Fibroblast of mammary gland (primary cell): ENCODE measurements at regions not wholly inside any gene's neighbourhood (a gene's known extent, or its start where the extent isn't known, plus 50 kb on each side); places are given as distances from the start of the nearest gene placed in this dataset.
"Not testable (repeated sequence)": the region's sequence is repeated elsewhere in the genome, so short reads cannot be mapped to it uniquely, and the experiment has no call there.

ENCODE experiments used
- DNase-seq: peaks from one replicate; pipeline ENCODE4 v3.0.0-alpha.2; 2010; ENCODE audit warnings: low read depth
- H3K4me3 ChIP-seq: 2 replicates; pipeline ENCODE4 v1.5.1; 2011; ENCODE audit warnings: low read depth, mild to moderate bottlenecking, low read length, moderate library complexity; ENCODE audit not compliant: control insufficient read depth
- CTCF ChIP-seq: conservative IDR thresholded peaks from 2 replicates; pipeline ENCODE4 v1.5.1; 2011; ENCODE audit warnings: low read depth, low read length, inconsistent platforms; ENCODE audit not compliant: control insufficient read depth, insufficient read depth

GRCh38 chr1:67917006-67917405 is 83.7 kb upstream of the GNG12 start:
- DNase-seq: no peak
- H3K4me3 ChIP-seq: no peak overlapping the region
- TF ChIP-seq CTCF: no peak

- no peak for DNase-seq
- TF ChIP-seq CTCF: no peak
- H3K4me3 ChIP-seq: no peak overlapping the region
Measured at GRCh38 chr1:67916140-67916886, 83.0 kb upstream of the GNG12 start.

GRCh38 chr1:67909776-67910175 is 76.5 kb upstream of the GNG12 start:
- no peak overlapping the region for H3K4me3 ChIP-seq
- TF ChIP-seq CTCF: no peak
- DNase-seq: no peak

- no peak for TF ChIP-seq CTCF
- no peak overlapping the region for H3K4me3 ChIP-seq
- DNase-seq: no peak
Measured at GRCh38 chr1:67908250-67908936, 75.1 kb upstream of the GNG12 start.

GRCh38 chr1:67907467-67907866 is 74.2 kb upstream of the GNG12 start:
- DNase-seq, H3K4me3 ChIP-seq: not testable (repeated sequence)

GRCh38 chr1:67906015-67906414 is 72.7 kb upstream of the GNG12 start:
- H3K4me3 ChIP-seq, DNase-seq: not testable (repeated sequence)

- not testable (repeated sequence) for H3K4me3 ChIP-seq, DNase-seq
Measured at GRCh38 chr1:67902546-67903223, 69.4 kb upstream of the GNG12 start.

GRCh38 chr1:67898033-67898726 is 64.9 kb upstream of the GNG12 start:
- no peak overlapping the region for H3K4me3 ChIP-seq
- DNase-seq: no peak
- no peak for TF ChIP-seq CTCF
